ENCODE measurements at regions not wholly inside any gene's neighbourhood (a gene's known extent, or its start where the extent isn't known, plus 50 kb on each side); places are given as distances from the start of the nearest gene placed in this dataset.

- Histone ChIP-seq H3K4me1 (no peaks in the 10 kb centered on the region), H3K27me3 (no peaks in the 10 kb centered on the region), H3K9me3 (no peaks in the 10 kb centered on the region), H3K36me3 (no peaks in the 10 kb centered on the region), H3K27ac (no peak overlapping the region), H3K4me3 (no peak overlapping the region)
- intact Hi-C loops (cut with DNase I; ENCODE audit: low total_unique reads), result no loop called here
- DNase-seq, result no peak
- TF ChIP-seq CTCF (IDR thresholded peaks at IDR 0.05), result no peak
Measured at GRCh38 chr15:61380270-61380669, 151.2 kb upstream of the RORA start.

GRCh38 chr15:61379005-61379404, 149.9 kb upstream of the RORA start:
- Histone ChIP-seq H3K27ac (no peak overlapping the region), H3K4me3 (no peak overlapping the region), H3K9me3 (no peaks in the 10 kb centered on the region), H3K4me1 (no peaks in the 10 kb centered on the region), H3K27me3 (no peaks in the 10 kb centered on the region), H3K36me3 (no peaks in the 10 kb centered on the region)
- no peak for TF ChIP-seq CTCF (IDR thresholded peaks at IDR 0.05)
- intact Hi-C loops (cut with DNase I; ENCODE audit: low total_unique reads), result no loop called here
- DNase-seq, result no peak

- TF ChIP-seq CTCF (IDR thresholded peaks at IDR 0.05), result no peak
- H3K27me3 ChIP-seq, result no peaks in the 10 kb centered on the region
- intact Hi-C loops (cut with DNase I; ENCODE audit: low total_unique reads), result no loop called here
Measured at GRCh38 chr15:61376961-61377360, 147.9 kb upstream of the RORA start.

GRCh38 chr15:61376516-61376915, 147.4 kb upstream of the RORA start:
- Histone ChIP-seq H3K9me3 (peaks cover 0 to 2% (median 0%) of the 10 kb centered on the region in 3 donors), H3K27me3 (no peaks in the 10 kb centered on the region), H3K4me3 (no peak overlapping the region), H3K4me1 (no peaks in the 10 kb centered on the region), H3K36me3 (no peaks in the 10 kb centered on the region), H3K27ac (no peak overlapping the region)
- intact Hi-C loops (cut with DNase I; ENCODE audit: low total_unique reads), result no loop called here
- TF ChIP-seq CTCF (IDR thresholded peaks at IDR 0.05), result no peak
- no peak for DNase-seq

More at GRCh38 chr15:61376961-61377360, 147.9 kb upstream of the RORA start:
- DNase-seq, result no peak
- Histone ChIP-seq H3K9me3 (no peaks in the 10 kb centered on the region), H3K27ac (no peak overlapping the region), H3K36me3 (no peaks in the 10 kb centered on the region), H3K4me3 (no peak overlapping the region), H3K4me1 (no peaks in the 10 kb centered on the region)

GRCh38 chr15:61374848-61375247, 145.7 kb upstream of the RORA start:
- intact Hi-C loops (cut with DNase I; ENCODE audit: low total_unique reads), result no loop called here
- Histone ChIP-seq H3K27me3 (no peaks in the 10 kb centered on the region), H3K4me3 (no peak overlapping the region), H3K9me3 (peaks cover 0 to 2% (median 0%) of the 10 kb centered on the region in 3 donors), H3K4me1 (no peaks in the 10 kb centered on the region), H3K27ac (no peak overlapping the region), H3K36me3 (no peaks in the 10 kb centered on the region)
- no peak for DNase-seq
- TF ChIP-seq CTCF (IDR thresholded peaks at IDR 0.05), result no peak

- intact Hi-C loops (cut with DNase I; ENCODE audit: low total_unique reads), result no loop called here
- Histone ChIP-seq H3K4me1 (no peaks in the 10 kb centered on the region), H3K4me3 (no peak overlapping the region), H3K27ac (no peak overlapping the region), H3K36me3 (no peaks in the 10 kb centered on the region), H3K9me3 (peaks cover 0 to 6% (median 0%) of the 10 kb centered on the region in 3 donors), H3K27me3 (no peaks in the 10 kb centered on the region)
- TF ChIP-seq CTCF (IDR thresholded peaks at IDR 0.05), result no peak
- DNase-seq, result no peak
Measured at GRCh38 chr15:61367953-61368352, 138.9 kb upstream of the RORA start.

All from tibial artery (tissue), 4 donors.